ENCODE measurements at regions not wholly inside any gene's neighbourhood (a gene's known extent, or its start where the extent isn't known, plus 50 kb on each side); places are given as distances from the start of the nearest gene placed in this dataset.

- DNase-seq (ENCODE audit: low read depth in 2 of 3, low spot score in 2 of 3), result no peak
Observed at GRCh38 chr20:55614220-55614757, 391.0 kb downstream of the CBLN4 start.

GRCh38 chr20:55610756-55611155 lies 394.6 kb downstream of the CBLN4 start:
- no peak for DNase-seq (ENCODE audit: low read depth in 2 of 3, low spot score in 2 of 3)

GRCh38 chr20:55605594-55605993 lies 399.7 kb downstream of the CBLN4 start:
- DNase-seq (ENCODE audit: low read depth in 2 of 3, low spot score in 2 of 3), result no peak

GRCh38 chr20:55597526-55597925 lies 407.8 kb downstream of the CBLN4 start:
- DNase-seq (ENCODE audit: low read depth in 2 of 3, low spot score in 2 of 3), result no peak

- no peak for DNase-seq (ENCODE audit: low read depth in 2 of 3, low spot score in 2 of 3)
Observed at GRCh38 chr20:55596431-55596830, 408.9 kb downstream of the CBLN4 start.

GRCh38 chr20:55592866-55593265 lies 412.5 kb downstream of the CBLN4 start:
- no peak for DNase-seq (ENCODE audit: low read depth in 2 of 3, low spot score in 2 of 3)

GRCh38 chr20:55586610-55587009 lies 418.7 kb downstream of the CBLN4 start:
- no peak for DNase-seq (ENCODE audit: low read depth in 2 of 3, low spot score in 2 of 3)

- no peak for DNase-seq (ENCODE audit: low read depth in 2 of 3, low spot score in 2 of 3)
Observed at GRCh38 chr20:55584964-55585363, 420.4 kb downstream of the CBLN4 start.

- no peak for DNase-seq (ENCODE audit: low read depth in 2 of 3, low spot score in 2 of 3)
Observed at GRCh38 chr20:55584307-55584706, 421.0 kb downstream of the CBLN4 start.

GRCh38 chr20:55583036-55583435 lies 422.3 kb downstream of the CBLN4 start:
- no peak for DNase-seq (ENCODE audit: low read depth in 2 of 3, low spot score in 2 of 3)

GRCh38 chr20:55582498-55582897 lies 422.8 kb downstream of the CBLN4 start:
- DNase-seq (ENCODE audit: low read depth in 2 of 3, low spot score in 2 of 3), result no peak

- DNase-seq (ENCODE audit: low read depth in 2 of 3, low spot score in 2 of 3), result no peak
Observed at GRCh38 chr20:55581519-55581918, 423.8 kb downstream of the CBLN4 start.

GRCh38 chr20:55580475-55580874 lies 424.8 kb downstream of the CBLN4 start:
- DNase-seq (ENCODE audit: low read depth in 2 of 3, low spot score in 2 of 3), result no peak

- DNase-seq (ENCODE audit: low read depth in 2 of 3, low spot score in 2 of 3), result no peak
Observed at GRCh38 chr20:55579802-55580201, 425.5 kb downstream of the CBLN4 start.

GRCh38 chr20:55576981-55577380 lies 428.3 kb downstream of the CBLN4 start:
- no peak for DNase-seq (ENCODE audit: low read depth in 2 of 3, low spot score in 2 of 3)

GRCh38 chr20:55569084-55569483 lies 436.2 kb downstream of the CBLN4 start:
- no peak for DNase-seq (ENCODE audit: low read depth in 2 of 3, low spot score in 2 of 3)

- no peak for DNase-seq (ENCODE audit: low read depth in 2 of 3, low spot score in 2 of 3)
Observed at GRCh38 chr20:55567826-55568225, 437.5 kb downstream of the CBLN4 start.

GRCh38 chr20:55565096-55565773 lies 440.1 kb downstream of the CBLN4 start:
- no peak for DNase-seq (ENCODE audit: low read depth in 2 of 3, low spot score in 2 of 3)

- no peak for DNase-seq (ENCODE audit: low read depth in 2 of 3, low spot score in 2 of 3)
Observed at GRCh38 chr20:55561259-55561658, 444.1 kb downstream of the CBLN4 start.

- DNase-seq (ENCODE audit: low read depth in 2 of 3, low spot score in 2 of 3), result no peak
Observed at GRCh38 chr20:55557191-55557590, 448.1 kb downstream of the CBLN4 start.

- DNase-seq (ENCODE audit: low read depth in 2 of 3, low spot score in 2 of 3), result no peak
Observed at GRCh38 chr20:55555075-55555650, 450.2 kb downstream of the CBLN4 start.

- DNase-seq (ENCODE audit: low read depth in 2 of 3, low spot score in 2 of 3), result no peak
Observed at GRCh38 chr20:55544638-55545037, 460.7 kb downstream of the CBLN4 start.

Data from hematopoietic multipotent progenitor cell (in vitro differentiated cells).